ENCODE measurements at regions not wholly inside any gene's neighbourhood (a gene's known extent, or its start where the extent isn't known, plus 50 kb on each side); places are given as distances from the start of the nearest gene placed in this dataset.

DNA sequence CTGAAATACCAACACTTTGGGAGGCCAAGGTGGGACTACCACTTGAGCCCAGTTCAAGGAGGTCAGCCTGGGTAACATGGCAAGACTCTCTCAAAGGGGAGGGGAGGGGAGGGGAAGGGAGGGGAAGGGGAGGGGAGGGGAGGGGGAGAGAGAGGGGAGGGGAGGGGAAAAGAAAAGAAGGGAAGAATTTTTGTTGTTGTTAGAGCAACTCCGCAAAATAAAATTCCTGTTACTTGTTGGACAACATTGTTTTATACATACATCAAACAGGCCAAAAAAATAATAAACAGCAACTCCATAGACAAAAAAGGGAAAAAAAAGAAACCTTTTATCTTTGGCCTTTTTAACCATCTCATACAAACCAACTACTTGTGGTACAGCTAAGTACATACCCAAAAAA, 57.3 kb upstream of the TRIM24 start:
- TF ChIP-seq, protein P1, sequence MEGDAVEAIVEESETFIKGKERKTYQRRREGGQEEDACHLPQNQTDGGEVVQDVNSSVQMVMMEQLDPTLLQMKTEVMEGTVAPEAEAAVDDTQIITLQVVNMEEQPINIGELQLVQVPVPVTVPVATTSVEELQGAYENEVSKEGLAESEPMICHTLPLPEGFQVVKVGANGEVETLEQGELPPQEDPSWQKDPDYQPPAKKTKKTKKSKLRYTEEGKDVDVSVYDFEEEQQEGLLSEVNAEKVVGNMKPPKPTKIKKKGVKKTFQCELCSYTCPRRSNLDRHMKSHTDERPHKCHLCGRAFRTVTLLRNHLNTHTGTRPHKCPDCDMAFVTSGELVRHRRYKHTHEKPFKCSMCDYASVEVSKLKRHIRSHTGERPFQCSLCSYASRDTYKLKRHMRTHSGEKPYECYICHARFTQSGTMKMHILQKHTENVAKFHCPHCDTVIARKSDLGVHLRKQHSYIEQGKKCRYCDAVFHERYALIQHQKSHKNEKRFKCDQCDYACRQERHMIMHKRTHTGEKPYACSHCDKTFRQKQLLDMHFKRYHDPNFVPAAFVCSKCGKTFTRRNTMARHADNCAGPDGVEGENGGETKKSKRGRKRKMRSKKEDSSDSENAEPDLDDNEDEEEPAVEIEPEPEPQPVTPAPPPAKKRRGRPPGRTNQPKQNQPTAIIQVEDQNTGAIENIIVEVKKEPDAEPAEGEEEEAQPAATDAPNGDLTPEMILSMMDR (IDR thresholded peaks at IDR 0.05): no peak
- no peak for TF ChIP-seq POLR2AphosphoS5 (IDR thresholded peaks at IDR 0.05)
- no peak for TF ChIP-seq POLR2A (IDR thresholded peaks at IDR 0.05; ENCODE audit: low read depth)
- TF ChIP-seq EP300 (IDR thresholded peaks at IDR 0.05): no peak

Measured in esophagus muscularis mucosa (tissue), 4 donors.